Liver (tissue), 8 donors: ENCODE measurements at regions not wholly inside any gene's neighbourhood (a gene's known extent, or its start where the extent isn't known, plus 50 kb on each side); places are given as distances from the start of the nearest gene placed in this dataset.

Source experiments
- DNase-seq: peaks from one replicate; pipeline ENCODE4 v3.0.0-alpha.2; 2017; ENCODE audit warnings: low spot score
- H3K27ac ChIP-seq, 2 donors: one replicate each; pipeline ENCODE4 v1.7.0; 2013; ENCODE audit warnings: inconsistent platforms in 2 of 2, low read length in 2 of 2, control low read depth in 1 of 2, low read depth in 1 of 2, mild to moderate bottlenecking in 1 of 2
- H3K27me3 ChIP-seq, 4 donors: one replicate each; pipeline versions ENCODE4 v1.6.1 to v1.7.0; 2013; ENCODE audit warnings: low read length in 3 of 4, inconsistent platforms in 1 of 4, mild to moderate bottlenecking in 1 of 4, moderate library complexity in 1 of 4; ENCODE audit not compliant: control insufficient read depth in 4 of 4, insufficient read depth in 4 of 4
- H3K36me3 ChIP-seq, 4 donors: one replicate each; pipeline versions ENCODE4 v1.6.1 to v1.7.0; 2013; ENCODE audit warnings: low read length in 3 of 4, mild to moderate bottlenecking in 3 of 4, low read depth in 1 of 4, moderate library complexity in 1 of 4; ENCODE audit not compliant: control insufficient read depth in 4 of 4, insufficient read depth in 3 of 4
- H3K4me1 ChIP-seq, 4 donors: one replicate each; pipeline versions ENCODE4 v1.6.1 to v1.7.0; 2013; ENCODE audit warnings: low read length in 3 of 4, mild to moderate bottlenecking in 3 of 4, moderate library complexity in 1 of 4; ENCODE audit not compliant: control insufficient read depth in 4 of 4, insufficient read depth in 4 of 4
- H3K4me3 ChIP-seq, 3 donors: one replicate each; pipeline versions ENCODE4 v1.6.1 to v1.7.0; 2013; ENCODE audit warnings: low read length in 3 of 3, control low read depth in 1 of 3, low read depth in 1 of 3, mild to moderate bottlenecking in 1 of 3
- H3K9ac ChIP-seq, 2 donors: one replicate each; pipeline ENCODE4 v1.7.0; 2013; ENCODE audit warnings: low read length in 2 of 2, mild to moderate bottlenecking in 2 of 2, moderate library complexity in 2 of 2, control low read depth in 1 of 2, low read depth in 1 of 2
- H3K9me3 ChIP-seq, 4 donors: one replicate each; pipeline versions ENCODE4 v1.6.1 to v1.7.0; 2013; ENCODE audit warnings: low read length in 3 of 4; ENCODE audit not compliant: control insufficient read depth in 4 of 4
- EGR1 ChIP-seq, 2 donors: IDR thresholded peaks; 2 replicates each; pipeline ENCODE4 v1.6.1; 2016 to 2018; ENCODE audit warnings: antibody characterized with exemption in 2 of 2, low read depth in 2 of 2
- FOXA1 ChIP-seq: IDR thresholded peaks from 2 replicates; pipeline ENCODE4 v1.6.1; 2016; ENCODE audit warnings: antibody characterized with exemption
- FOXA2 ChIP-seq: IDR thresholded peaks from 2 replicates; pipeline ENCODE4 v1.6.1; 2016; ENCODE audit warnings: antibody characterized with exemption
- GABPA ChIP-seq, 2 donors: IDR thresholded peaks in 1 of 2; conservative IDR thresholded peaks in 1 of 2; 2 replicates each; pipeline ENCODE4 v1.6.1; 2016; ENCODE audit warnings: antibody characterized with exemption in 2 of 2, mild to moderate bottlenecking in 1 of 2, moderate library complexity in 1 of 2
- HNF4A ChIP-seq, 2 donors: conservative IDR thresholded peaks; 2 replicates each; pipeline ENCODE4 v1.6.1; 2016; ENCODE audit warnings: antibody characterized with exemption in 2 of 2, mild to moderate bottlenecking in 2 of 2
- HNF4G ChIP-seq: IDR thresholded peaks from 2 replicates; pipeline ENCODE4 v1.6.1; 2016; ENCODE audit warnings: antibody characterized with exemption
- JUND ChIP-seq, 2 donors: IDR thresholded peaks; 2 replicates each; pipeline ENCODE4 v1.6.1; 2016; ENCODE audit warnings: antibody characterized with exemption in 2 of 2
- NR2F2 ChIP-seq: IDR thresholded peaks from 2 replicates; pipeline ENCODE4 v1.6.1; 2016; ENCODE audit warnings: antibody characterized with exemption
- RAD21 ChIP-seq, 2 donors: IDR thresholded peaks; 2 replicates each; pipeline ENCODE4 v1.6.1; 2016; ENCODE audit warnings: antibody characterized with exemption in 2 of 2, mild to moderate bottlenecking in 2 of 2
- RXRA ChIP-seq, 2 donors: IDR thresholded peaks; 2 replicates each; pipeline ENCODE4 v1.6.1; 2017 to 2018; ENCODE audit warnings: antibody characterized with exemption in 2 of 2, mild to moderate bottlenecking in 1 of 2
- SP1 ChIP-seq: IDR thresholded peaks from 2 replicates; pipeline ENCODE4 v1.6.1; 2018; ENCODE audit warnings: antibody characterized with exemption, mild to moderate bottlenecking
- TAF1 ChIP-seq: conservative IDR thresholded peaks from 2 replicates; pipeline ENCODE4 v1.6.1; 2016; ENCODE audit warnings: antibody characterized with exemption, mild to moderate bottlenecking
- YY1 ChIP-seq: IDR thresholded peaks from 2 replicates; pipeline ENCODE4 v1.6.1; 2016; ENCODE audit warnings: antibody characterized with exemption, mild to moderate bottlenecking
- WGBS: extraction: QIAGEN DNeasy Blood & Tissue Kit; methylation state at CpG from one replicate; pipeline ENCODE4 v1.1.7; 2013; 5-methylcytosine and 5-hydroxymethylcytosine counted together
- TF ChIP-seq, protein P1 (sequence below): IDR thresholded peaks from 2 replicates; pipeline ENCODE4 v1.6.1; 2016; ENCODE audit warnings: antibody characterized with exemption
- TF ChIP-seq, protein P2 (sequence below): IDR thresholded peaks from 2 replicates; pipeline ENCODE4 v1.6.1; 2016; ENCODE audit warnings: antibody characterized with exemption
- TF ChIP-seq, protein P3 (sequence below): fragments of 150-350 bp; IDR thresholded peaks from 2 replicates; pipeline ENCODE4 v1.5.1; 2017; ENCODE audit warnings: improper control_type of control experiment, low read depth, low read length; ENCODE audit not compliant: missing input control
- donor health status: healthy.
- donor health status: healthy.
- donor health status: healthy.
- donor health status: healthy.
- donor health status: healthy.

DNA sequence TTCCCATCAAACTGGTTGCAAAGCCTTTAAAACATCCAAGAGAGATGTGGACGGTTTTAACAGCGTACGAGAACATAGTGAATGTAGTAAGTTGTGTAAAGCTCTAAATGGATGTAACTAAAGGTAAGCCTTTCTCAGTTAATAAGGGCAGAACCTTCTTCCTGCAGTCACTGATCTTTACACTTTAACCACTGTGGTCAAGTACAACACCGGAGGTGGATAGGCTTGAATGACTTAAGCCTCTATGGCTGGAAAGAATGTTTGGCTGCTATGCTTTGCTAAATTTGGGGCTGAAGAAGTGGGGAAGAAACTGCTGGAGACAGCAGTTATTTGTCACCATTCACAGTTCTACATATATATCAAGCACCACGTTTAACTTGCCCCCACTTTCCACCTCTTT lies 285.1 kb upstream of the FMR1 start:
- no peak overlapping the region for H3K4me3 ChIP-seq
- H3K27me3 ChIP-seq = no peaks in the 10 kb centered on the region
- WGBS = 76% methylated on average over 5 of the region's 5 CpGs
- TF ChIP-seq, protein P1, sequence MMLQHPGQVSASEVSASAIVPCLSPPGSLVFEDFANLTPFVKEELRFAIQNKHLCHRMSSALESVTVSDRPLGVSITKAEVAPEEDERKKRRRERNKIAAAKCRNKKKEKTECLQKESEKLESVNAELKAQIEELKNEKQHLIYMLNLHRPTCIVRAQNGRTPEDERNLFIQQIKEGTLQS = no peak
- TF ChIP-seq RXRA (IDR thresholded peaks at IDR 0.05) (no peak), JUND (IDR thresholded peaks at IDR 0.05) (no peak), YY1 (no peak), GABPA (IDR thresholded peaks at IDR 0.05 in 1 of 2, conservative IDR thresholded peaks at IDR 0.05 in 1 of 2) (no peak), TAF1 (no peak), SP1 (no peak), FOXA2 (no peak), NR2F2 (no peak), HNF4G (no peak), HNF4A (conservative IDR thresholded peaks at IDR 0.05) (no peak), EGR1 (IDR thresholded peaks at IDR 0.05; ENCODE audit: low read depth in 2 of 2) (no peak)
- TF ChIP-seq, protein P2, sequence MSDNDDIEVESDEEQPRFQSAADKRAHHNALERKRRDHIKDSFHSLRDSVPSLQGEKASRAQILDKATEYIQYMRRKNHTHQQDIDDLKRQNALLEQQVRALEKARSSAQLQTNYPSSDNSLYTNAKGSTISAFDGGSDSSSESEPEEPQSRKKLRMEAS = no peak
- no peak for DNase-seq
- H3K9me3 ChIP-seq = no peaks in the 10 kb centered on the region
- no peak overlapping the region for H3K27ac ChIP-seq
- H3K36me3 ChIP-seq = no peaks in the 10 kb centered on the region
- no peak overlapping the region for H3K9ac ChIP-seq
- no peaks in the 10 kb centered on the region for H3K4me1 ChIP-seq

DNA sequence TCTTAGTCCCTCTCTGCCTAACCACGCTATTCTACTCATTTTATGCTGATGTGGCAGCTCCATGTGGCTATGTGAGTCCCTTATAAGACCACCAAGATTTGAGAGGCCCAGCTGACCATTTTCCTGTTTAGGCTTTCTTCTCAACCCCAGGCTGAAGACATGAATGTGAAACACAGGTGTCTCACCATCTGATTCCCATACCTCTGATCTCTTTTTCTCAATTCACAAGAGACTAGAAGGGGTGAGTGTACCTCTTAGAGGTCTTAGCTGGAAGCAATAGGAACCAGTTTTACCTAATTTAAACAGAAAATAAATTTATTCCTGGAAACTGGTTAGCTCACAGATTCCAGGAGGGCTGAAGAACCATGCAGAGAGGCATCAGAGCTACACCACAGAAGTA lies 276.5 kb upstream of the FMR1 start:
- DNase-seq = no peak
- 87% methylated on average over 1 of the region's 1 CpG for WGBS
- no peak overlapping the region for H3K27ac ChIP-seq
- H3K9ac ChIP-seq = no peak overlapping the region
- TF ChIP-seq RXRA (IDR thresholded peaks at IDR 0.05) (no peak), TAF1 (no peak), NR2F2 (no peak), FOXA1 (no peak), YY1 (no peak), HNF4A (conservative IDR thresholded peaks at IDR 0.05) (no peak)
- TF ChIP-seq, protein P3, sequence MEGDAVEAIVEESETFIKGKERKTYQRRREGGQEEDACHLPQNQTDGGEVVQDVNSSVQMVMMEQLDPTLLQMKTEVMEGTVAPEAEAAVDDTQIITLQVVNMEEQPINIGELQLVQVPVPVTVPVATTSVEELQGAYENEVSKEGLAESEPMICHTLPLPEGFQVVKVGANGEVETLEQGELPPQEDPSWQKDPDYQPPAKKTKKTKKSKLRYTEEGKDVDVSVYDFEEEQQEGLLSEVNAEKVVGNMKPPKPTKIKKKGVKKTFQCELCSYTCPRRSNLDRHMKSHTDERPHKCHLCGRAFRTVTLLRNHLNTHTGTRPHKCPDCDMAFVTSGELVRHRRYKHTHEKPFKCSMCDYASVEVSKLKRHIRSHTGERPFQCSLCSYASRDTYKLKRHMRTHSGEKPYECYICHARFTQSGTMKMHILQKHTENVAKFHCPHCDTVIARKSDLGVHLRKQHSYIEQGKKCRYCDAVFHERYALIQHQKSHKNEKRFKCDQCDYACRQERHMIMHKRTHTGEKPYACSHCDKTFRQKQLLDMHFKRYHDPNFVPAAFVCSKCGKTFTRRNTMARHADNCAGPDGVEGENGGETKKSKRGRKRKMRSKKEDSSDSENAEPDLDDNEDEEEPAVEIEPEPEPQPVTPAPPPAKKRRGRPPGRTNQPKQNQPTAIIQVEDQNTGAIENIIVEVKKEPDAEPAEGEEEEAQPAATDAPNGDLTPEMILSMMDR = no peak
- TF ChIP-seq, protein P1 = no peak
- TF ChIP-seq, protein P2 = no peak
- H3K27me3 ChIP-seq = no peaks in the 10 kb centered on the region
- no peaks in the 10 kb centered on the region for H3K36me3 ChIP-seq
- no peak overlapping the region for H3K4me3 ChIP-seq
- no peaks in the 10 kb centered on the region for H3K9me3 ChIP-seq
- H3K4me1 ChIP-seq = no peaks in the 10 kb centered on the region

DNA sequence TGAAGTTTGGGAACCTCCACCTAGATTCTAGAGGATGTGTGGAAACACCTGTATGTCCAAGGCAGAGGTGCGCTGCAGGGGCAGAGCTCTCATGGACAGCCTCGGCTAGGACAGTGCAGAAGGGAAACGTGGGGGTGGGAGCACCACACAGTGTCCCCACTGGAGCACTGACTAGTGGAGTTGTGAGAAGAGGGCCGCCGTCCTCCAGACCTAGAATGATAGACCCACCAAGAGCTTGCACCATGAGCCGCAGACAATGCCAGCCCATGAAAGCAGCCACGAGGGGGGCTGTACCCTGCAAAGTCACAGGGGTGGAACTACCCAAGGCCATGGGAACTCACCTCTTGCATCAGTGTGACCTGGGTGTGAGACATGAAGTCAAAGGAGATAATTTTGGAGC lies 274.5 kb upstream of the FMR1 start:
- no peak overlapping the region for H3K9ac ChIP-seq
- no peaks in the 10 kb centered on the region for H3K36me3 ChIP-seq
- no peaks in the 10 kb centered on the region for H3K4me1 ChIP-seq
- no peak for DNase-seq
- TF ChIP-seq GABPA (IDR thresholded peaks at IDR 0.05 in 1 of 2, conservative IDR thresholded peaks at IDR 0.05 in 1 of 2) (no peak), RAD21 (IDR thresholded peaks at IDR 0.05) (no peak), JUND (IDR thresholded peaks at IDR 0.05) (no peak), TAF1 (no peak)
- no peaks in the 10 kb centered on the region for H3K27me3 ChIP-seq
- 76% methylated on average over 7 of the region's 7 CpGs for WGBS
- no peak overlapping the region for H3K27ac ChIP-seq
- no peaks in the 10 kb centered on the region for H3K9me3 ChIP-seq
- H3K4me3 ChIP-seq = no peak overlapping the region
